ENCODE measurements at regions not wholly inside any gene's neighbourhood (a gene's known extent, or its start where the extent isn't known, plus 50 kb on each side); places are given as distances from the start of the nearest gene placed in this dataset.

GRCh38 chr18:51852681-51853080, 487.3 kb upstream of the DCC start:
- peaks cover 0 to 4% (median 0%) of the 10 kb centered on the region in 5 donors for H3K9me3 Mint-ChIP-seq
- no peak overlapping the region for H3K4me3 ChIP-seq (ENCODE audit: low read length)
- H3K4me1 ChIP-seq (ENCODE audit: insufficient read depth, low read length), result no peaks in the 10 kb centered on the region
- H3K4me1 Mint-ChIP-seq, result no peaks in the 10 kb centered on the region
- H3K27ac ChIP-seq (ENCODE audit: low read depth, low read length), result no peak overlapping the region
- no peaks in the 10 kb centered on the region for H3K36me3 Mint-ChIP-seq
- H3K27me3 Mint-ChIP-seq, result peaks cover 0 to 1% of the 10 kb centered on the region in 2 donors
- ChIA-PET CTCF (no interaction called here), POLR2A (no interaction called here)
- DNase-seq, result no peak
- no peak overlapping the region for H3K4me3 Mint-ChIP-seq
- H3K9me3 ChIP-seq (ENCODE audit: low read length), result no peaks in the 10 kb centered on the region
- H3K36me3 ChIP-seq (ENCODE audit: insufficient read depth, low read length), result no peaks in the 10 kb centered on the region
- H3K27me3 ChIP-seq (ENCODE audit: insufficient read depth, low read length, poor library complexity, severe bottlenecking), result no peaks in the 10 kb centered on the region
- no peak overlapping the region for H3K27ac Mint-ChIP-seq

GRCh38 chr18:51857989-51858388, 482.0 kb upstream of the DCC start:
- CTCF ChIA-PET, result no interaction called here
- no peak overlapping the region for H3K27ac ChIP-seq (ENCODE audit: low read depth, low read length)
- no peak overlapping the region for H3K4me3 Mint-ChIP-seq
- H3K9me3 ChIP-seq (ENCODE audit: low read length), result no peaks in the 10 kb centered on the region
- H3K27ac Mint-ChIP-seq, result no peak overlapping the region
- H3K9me3 Mint-ChIP-seq, result peaks cover 0 to 2% (median 0%) of the 10 kb centered on the region in 5 donors
- no peaks in the 10 kb centered on the region for H3K4me1 ChIP-seq (ENCODE audit: insufficient read depth, low read length)
- no peaks in the 10 kb centered on the region for H3K36me3 ChIP-seq (ENCODE audit: insufficient read depth, low read length)
- H3K36me3 Mint-ChIP-seq, result no peaks in the 10 kb centered on the region
- DNase-seq, result no peak
- no peaks in the 10 kb centered on the region for H3K27me3 ChIP-seq (ENCODE audit: insufficient read depth, low read length, poor library complexity, severe bottlenecking)
- peaks cover 0 to 1% of the 10 kb centered on the region in 2 donors for H3K27me3 Mint-ChIP-seq
- POLR2A ChIA-PET, result no interaction called here
- no peak overlapping the region for H3K4me3 ChIP-seq (ENCODE audit: low read length)
- no peaks in the 10 kb centered on the region for H3K4me1 Mint-ChIP-seq

DNA sequence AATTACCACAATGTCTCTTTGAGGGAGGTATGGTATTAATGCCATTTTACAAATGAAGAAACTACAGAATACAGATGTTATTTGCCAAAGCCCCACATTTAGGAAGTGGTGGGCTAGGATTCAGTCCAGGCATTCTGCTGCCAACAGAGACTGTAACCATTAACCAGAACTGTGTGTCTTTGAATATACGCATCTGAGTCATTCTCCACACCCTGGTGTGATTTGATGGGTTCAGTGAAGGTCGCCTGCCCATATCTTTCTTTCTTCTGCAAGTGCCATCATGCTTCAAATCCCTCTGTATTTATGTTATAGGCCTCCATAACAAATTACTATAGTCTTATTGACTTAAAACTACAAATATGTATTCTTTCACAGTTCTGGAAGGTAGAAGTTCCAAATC, 479.0 kb upstream of the DCC start:
- DNase-seq, result no peak
- CTCF ChIA-PET, result no interaction called here
- Mint-ChIP-seq H3K27ac (no peak overlapping the region), H3K9me3 (peaks cover 0 to 3% (median 2%) of the 10 kb centered on the region in 5 donors), H3K4me1 (no peaks in the 10 kb centered on the region), H3K4me3 (no peak overlapping the region), H3K27me3 (no peaks in the 10 kb centered on the region), H3K36me3 (no peaks in the 10 kb centered on the region)
- no peaks in the 10 kb centered on the region for H3K27me3 ChIP-seq (ENCODE audit: insufficient read depth, low read length, poor library complexity, severe bottlenecking)
- H3K4me3 ChIP-seq (ENCODE audit: low read length), result no peak overlapping the region
- H3K36me3 ChIP-seq (ENCODE audit: insufficient read depth, low read length), result no peaks in the 10 kb centered on the region
- H3K27ac ChIP-seq (ENCODE audit: low read depth, low read length), result no peak overlapping the region
- POLR2A ChIA-PET, result no interaction called here
- H3K9me3 ChIP-seq (ENCODE audit: low read length), result no peaks in the 10 kb centered on the region
- H3K4me1 ChIP-seq (ENCODE audit: insufficient read depth, low read length), result no peaks in the 10 kb centered on the region

DNA sequence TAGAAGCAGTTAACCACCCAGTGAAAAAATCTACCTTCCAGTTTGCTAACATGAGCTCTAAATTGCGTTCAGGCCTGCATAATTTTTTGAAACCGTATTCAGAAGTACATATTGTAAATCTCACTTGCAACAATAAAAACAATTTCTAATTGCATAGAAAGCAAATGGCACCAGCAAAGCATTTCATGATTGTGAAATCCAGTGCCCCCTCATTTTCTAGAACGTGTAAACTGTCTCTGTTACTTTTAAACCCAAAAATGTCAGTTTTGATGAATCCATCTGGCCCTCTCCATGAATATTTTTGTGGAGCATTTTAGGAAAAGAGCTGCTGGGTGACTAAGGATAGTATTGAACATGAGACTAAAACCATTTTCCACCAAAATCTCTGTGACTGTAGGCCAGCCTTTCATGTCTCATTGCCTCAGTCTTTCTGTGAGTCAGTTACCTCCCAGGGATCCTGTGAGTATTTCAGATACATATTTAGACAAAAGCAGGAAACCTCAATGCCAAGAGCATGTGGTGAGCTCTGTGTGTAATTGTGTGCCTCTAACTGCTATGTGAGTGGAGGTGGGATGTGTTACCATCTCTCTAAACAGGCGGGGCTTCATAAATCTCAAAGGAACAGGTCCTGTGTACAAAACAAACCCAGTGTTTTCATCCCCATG, 477.8 kb upstream of the DCC start:
- Histone ChIP-seq H3K36me3 (ENCODE audit: insufficient read depth, low read length) (no peaks in the 10 kb centered on the region), H3K9me3 (ENCODE audit: low read length) (no peaks in the 10 kb centered on the region), H3K4me1 (ENCODE audit: insufficient read depth, low read length) (no peaks in the 10 kb centered on the region), H3K27ac (ENCODE audit: low read depth, low read length) (no peak overlapping the region), H3K4me3 (ENCODE audit: low read length) (no peak overlapping the region), H3K27me3 (ENCODE audit: insufficient read depth, low read length, poor library complexity, severe bottlenecking) (no peaks in the 10 kb centered on the region)
- H3K27ac Mint-ChIP-seq, result no peak overlapping the region
- ChIA-PET POLR2A (no interaction called here), CTCF (no interaction called here)
- H3K9me3 Mint-ChIP-seq, result peaks cover 0 to 4% (median 2%) of the 10 kb centered on the region in 5 donors
- no peak for DNase-seq
- H3K36me3 Mint-ChIP-seq, result no peaks in the 10 kb centered on the region
- no peaks in the 10 kb centered on the region for H3K27me3 Mint-ChIP-seq
- H3K4me3 Mint-ChIP-seq, result no peak overlapping the region
- H3K4me1 Mint-ChIP-seq, result no peaks in the 10 kb centered on the region

GRCh38 chr18:51864219-51864965, 475.6 kb upstream of the DCC start:
- no peaks in the 10 kb centered on the region for H3K27me3 Mint-ChIP-seq
- no peaks in the 10 kb centered on the region for H3K36me3 Mint-ChIP-seq
- no peaks in the 10 kb centered on the region for H3K4me1 Mint-ChIP-seq
- Histone ChIP-seq H3K27me3 (ENCODE audit: insufficient read depth, low read length, poor library complexity, severe bottlenecking) (no peaks in the 10 kb centered on the region), H3K4me3 (ENCODE audit: low read length) (no peak overlapping the region), H3K27ac (ENCODE audit: low read depth, low read length) (no peak overlapping the region), H3K9me3 (ENCODE audit: low read length) (no peaks in the 10 kb centered on the region), H3K4me1 (ENCODE audit: insufficient read depth, low read length) (no peaks in the 10 kb centered on the region), H3K36me3 (ENCODE audit: insufficient read depth, low read length) (no peaks in the 10 kb centered on the region)
- no peak overlapping the region for H3K27ac Mint-ChIP-seq
- ChIA-PET POLR2A (no interaction called here), CTCF (no interaction called here)
- H3K4me3 Mint-ChIP-seq, result no peak overlapping the region
- no peak for DNase-seq
- peaks cover 2 to 11% (median 6%) of the 10 kb centered on the region in 5 donors for H3K9me3 Mint-ChIP-seq

DNA sequence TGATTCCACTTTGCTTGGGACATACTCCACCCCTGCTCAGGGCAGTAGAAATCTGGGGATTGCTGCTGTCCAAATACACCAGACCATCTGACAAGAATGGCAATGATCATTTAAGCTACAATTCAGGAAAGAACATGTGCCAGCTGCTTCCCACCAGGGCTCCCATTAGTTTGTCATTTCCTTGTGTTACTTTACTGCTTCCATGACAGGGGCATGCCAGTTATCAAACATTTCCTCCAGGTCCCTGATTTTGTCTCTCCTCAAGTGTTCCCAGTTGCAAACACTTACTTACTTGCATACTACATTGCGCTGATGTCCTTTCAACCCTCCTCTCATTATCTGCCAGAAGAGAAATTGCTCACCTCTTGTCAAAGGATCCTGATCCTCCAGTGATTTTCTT, 474.5 kb upstream of the DCC start:
- Mint-ChIP-seq H3K27ac (no peak overlapping the region), H3K9me3 (peaks cover 2 to 18% (median 6%) of the 10 kb centered on the region in 5 donors), H3K4me3 (no peak overlapping the region), H3K27me3 (no peaks in the 10 kb centered on the region), H3K36me3 (no peaks in the 10 kb centered on the region), H3K4me1 (no peaks in the 10 kb centered on the region)
- Histone ChIP-seq H3K27me3 (ENCODE audit: insufficient read depth, low read length, poor library complexity, severe bottlenecking) (no peaks in the 10 kb centered on the region), H3K9me3 (ENCODE audit: low read length) (no peaks in the 10 kb centered on the region), H3K36me3 (ENCODE audit: insufficient read depth, low read length) (no peaks in the 10 kb centered on the region), H3K4me3 (ENCODE audit: low read length) (no peak overlapping the region), H3K4me1 (ENCODE audit: insufficient read depth, low read length) (no peaks in the 10 kb centered on the region), H3K27ac (ENCODE audit: low read depth, low read length) (no peak overlapping the region)
- CTCF ChIA-PET, result no interaction called here
- POLR2A ChIA-PET, result no interaction called here
- DNase-seq, result no peak

GRCh38 chr18:51867767-51868166, 472.2 kb upstream of the DCC start:
- no peaks in the 10 kb centered on the region for H3K4me1 ChIP-seq (ENCODE audit: insufficient read depth, low read length)
- no peaks in the 10 kb centered on the region for H3K36me3 Mint-ChIP-seq
- no peak overlapping the region for H3K27ac Mint-ChIP-seq
- DNase-seq, result no peak
- no peaks in the 10 kb centered on the region for H3K36me3 ChIP-seq (ENCODE audit: insufficient read depth, low read length)
- H3K4me1 Mint-ChIP-seq, result no peaks in the 10 kb centered on the region
- ChIA-PET CTCF (no interaction called here), POLR2A (no interaction called here)
- no peak overlapping the region for H3K4me3 Mint-ChIP-seq
- H3K27me3 ChIP-seq (ENCODE audit: insufficient read depth, low read length, poor library complexity, severe bottlenecking), result no peaks in the 10 kb centered on the region
- peaks cover 0 to 20% (median 6%) of the 10 kb centered on the region in 5 donors for H3K9me3 Mint-ChIP-seq
- no peak overlapping the region for H3K4me3 ChIP-seq (ENCODE audit: low read length)
- no peak overlapping the region for H3K27ac ChIP-seq (ENCODE audit: low read depth, low read length)
- no peaks in the 10 kb centered on the region for H3K9me3 ChIP-seq (ENCODE audit: low read length)
- H3K27me3 Mint-ChIP-seq, result no peaks in the 10 kb centered on the region

DNA sequence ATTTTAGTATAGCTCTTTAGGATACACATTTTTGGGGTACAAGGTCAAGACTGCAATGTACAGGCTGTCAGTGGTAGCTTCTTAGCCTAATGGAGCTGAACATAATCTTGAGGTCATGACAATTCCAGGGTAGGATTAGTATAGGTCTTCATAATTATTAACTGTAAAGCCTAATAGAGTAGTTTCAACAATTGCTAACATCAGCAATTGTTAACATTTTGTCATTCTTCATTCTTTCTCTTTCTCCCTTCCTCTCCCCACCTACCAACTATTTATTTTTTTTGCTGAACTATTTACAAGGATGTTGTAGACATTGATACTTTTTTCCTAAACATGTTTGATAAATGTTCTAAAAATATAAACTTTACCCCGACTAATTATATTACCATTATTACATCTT, 461.3 kb upstream of the DCC start:
- Mint-ChIP-seq H3K27ac (no peak overlapping the region), H3K9me3 (peaks cover 0 to 6% (median 4%) of the 10 kb centered on the region in 5 donors), H3K4me1 (no peaks in the 10 kb centered on the region), H3K27me3 (no peaks in the 10 kb centered on the region), H3K36me3 (peaks cover 0 to 2% (median 0%) of the 10 kb centered on the region in 3 donors), H3K4me3 (no peak overlapping the region)
- H3K4me3 ChIP-seq (ENCODE audit: low read length), result no peak overlapping the region
- ChIA-PET POLR2A (no interaction called here), CTCF (no interaction called here)
- H3K27me3 ChIP-seq (ENCODE audit: insufficient read depth, low read length, poor library complexity, severe bottlenecking), result no peaks in the 10 kb centered on the region
- H3K27ac ChIP-seq (ENCODE audit: low read depth, low read length), result no peak overlapping the region
- no peaks in the 10 kb centered on the region for H3K4me1 ChIP-seq (ENCODE audit: insufficient read depth, low read length)
- DNase-seq, result no peak
- H3K36me3 ChIP-seq (ENCODE audit: insufficient read depth, low read length), result no peaks in the 10 kb centered on the region
- no peaks in the 10 kb centered on the region for H3K9me3 ChIP-seq (ENCODE audit: low read length)
